ENCODE measurements at regions not wholly inside any gene's neighbourhood (a gene's known extent, or its start where the extent isn't known, plus 50 kb on each side); places are given as distances from the start of the nearest gene placed in this dataset.

- H3K27ac ChIP-seq = no peak overlapping the region
- intact Hi-C loops (cut with DNase I) = no loop called here
- H3K4me3 ChIP-seq = no peak overlapping the region
- TF ChIP-seq, protein P1, sequence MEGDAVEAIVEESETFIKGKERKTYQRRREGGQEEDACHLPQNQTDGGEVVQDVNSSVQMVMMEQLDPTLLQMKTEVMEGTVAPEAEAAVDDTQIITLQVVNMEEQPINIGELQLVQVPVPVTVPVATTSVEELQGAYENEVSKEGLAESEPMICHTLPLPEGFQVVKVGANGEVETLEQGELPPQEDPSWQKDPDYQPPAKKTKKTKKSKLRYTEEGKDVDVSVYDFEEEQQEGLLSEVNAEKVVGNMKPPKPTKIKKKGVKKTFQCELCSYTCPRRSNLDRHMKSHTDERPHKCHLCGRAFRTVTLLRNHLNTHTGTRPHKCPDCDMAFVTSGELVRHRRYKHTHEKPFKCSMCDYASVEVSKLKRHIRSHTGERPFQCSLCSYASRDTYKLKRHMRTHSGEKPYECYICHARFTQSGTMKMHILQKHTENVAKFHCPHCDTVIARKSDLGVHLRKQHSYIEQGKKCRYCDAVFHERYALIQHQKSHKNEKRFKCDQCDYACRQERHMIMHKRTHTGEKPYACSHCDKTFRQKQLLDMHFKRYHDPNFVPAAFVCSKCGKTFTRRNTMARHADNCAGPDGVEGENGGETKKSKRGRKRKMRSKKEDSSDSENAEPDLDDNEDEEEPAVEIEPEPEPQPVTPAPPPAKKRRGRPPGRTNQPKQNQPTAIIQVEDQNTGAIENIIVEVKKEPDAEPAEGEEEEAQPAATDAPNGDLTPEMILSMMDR (IDR thresholded peaks at IDR 0.05) = no peak
- DNase-seq (ENCODE audit: low spot score in 2 of 2) = no peak
- no peaks in the 10 kb centered on the region for H3K4me1 ChIP-seq
- no peaks in the 10 kb centered on the region for H3K27me3 ChIP-seq
- H3K36me3 ChIP-seq = no peaks in the 10 kb centered on the region
- no peaks in the 10 kb centered on the region for H3K9me3 ChIP-seq
These were observed 766.9 kb upstream of the ADAMTS16 start for GRCh38 chr5:4373051-4373820.

DNA sequence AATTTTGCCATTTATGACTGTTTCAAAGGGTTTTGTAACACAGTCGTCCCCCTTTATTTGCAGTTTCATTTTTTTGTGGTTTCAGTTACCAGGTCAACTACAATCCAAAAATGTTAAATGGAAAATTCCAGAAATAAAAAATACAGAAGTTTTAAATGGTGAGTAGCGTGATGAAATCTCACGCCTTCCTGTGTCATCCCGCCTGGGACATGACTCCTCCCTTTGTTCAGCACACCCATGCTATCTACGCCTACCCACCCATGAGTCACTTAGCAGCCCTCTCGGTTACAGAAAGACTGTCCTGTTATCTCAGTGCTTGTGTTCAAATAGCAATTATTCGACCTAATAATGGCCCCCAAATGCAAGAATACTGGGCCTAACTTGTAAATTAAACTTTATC lies 765.3 kb upstream of the ADAMTS16 start:
- H3K4me1 ChIP-seq = no peaks in the 10 kb centered on the region

GRCh38 chr5:4375640-4376039 lies 764.5 kb upstream of the ADAMTS16 start:
- intact Hi-C loops (cut with DNase I) = no loop called here
- H3K4me1 ChIP-seq = no peaks in the 10 kb centered on the region
- H3K36me3 ChIP-seq = no peaks in the 10 kb centered on the region
- TF ChIP-seq, protein P1 (IDR thresholded peaks at IDR 0.05) = no peak
- no peaks in the 10 kb centered on the region for H3K27me3 ChIP-seq
- no peaks in the 10 kb centered on the region for H3K9me3 ChIP-seq
- no peak overlapping the region for H3K4me3 ChIP-seq
- DNase-seq (ENCODE audit: low spot score in 2 of 2) = no peak
- no peak overlapping the region for H3K27ac ChIP-seq

More for the DNA sequence above, 765.3 kb upstream of the ADAMTS16 start:
- intact Hi-C loops (cut with DNase I) = no loop called here
- H3K27me3 ChIP-seq = no peaks in the 10 kb centered on the region
- H3K4me3 ChIP-seq = no peak overlapping the region
- no peaks in the 10 kb centered on the region for H3K36me3 ChIP-seq
- H3K9me3 ChIP-seq = no peaks in the 10 kb centered on the region
- TF ChIP-seq, protein P1 (IDR thresholded peaks at IDR 0.05) = no peak
- DNase-seq (ENCODE audit: low spot score in 2 of 2) = no peak
- no peak overlapping the region for H3K27ac ChIP-seq

GRCh38 chr5:4383102-4383501 lies 757.0 kb upstream of the ADAMTS16 start:
- Histone ChIP-seq H3K4me3 (no peak overlapping the region), H3K4me1 (no peaks in the 10 kb centered on the region), H3K9me3 (no peaks in the 10 kb centered on the region), H3K27me3 (no peaks in the 10 kb centered on the region), H3K27ac (no peak overlapping the region), H3K36me3 (no peaks in the 10 kb centered on the region)
- TF ChIP-seq, protein P1 (IDR thresholded peaks at IDR 0.05) = no peak
- intact Hi-C loops (cut with DNase I) = no loop called here
- no peak for DNase-seq (ENCODE audit: low spot score in 2 of 2)

GRCh38 chr5:4383518-4384198 lies 756.5 kb upstream of the ADAMTS16 start:
- Histone ChIP-seq H3K4me3 (no peak overlapping the region), H3K9me3 (no peaks in the 10 kb centered on the region), H3K4me1 (no peaks in the 10 kb centered on the region), H3K27ac (no peak overlapping the region), H3K36me3 (no peaks in the 10 kb centered on the region), H3K27me3 (no peaks in the 10 kb centered on the region)
- DNase-seq (ENCODE audit: low spot score in 2 of 2) = no peak
- TF ChIP-seq, protein P1 (IDR thresholded peaks at IDR 0.05) = no peak
- intact Hi-C loops (cut with DNase I) = no loop called here
